ENCODE measurements at regions not wholly inside any gene's neighbourhood (a gene's known extent, or its start where the extent isn't known, plus 50 kb on each side); places are given as distances from the start of the nearest gene placed in this dataset.

DNA sequence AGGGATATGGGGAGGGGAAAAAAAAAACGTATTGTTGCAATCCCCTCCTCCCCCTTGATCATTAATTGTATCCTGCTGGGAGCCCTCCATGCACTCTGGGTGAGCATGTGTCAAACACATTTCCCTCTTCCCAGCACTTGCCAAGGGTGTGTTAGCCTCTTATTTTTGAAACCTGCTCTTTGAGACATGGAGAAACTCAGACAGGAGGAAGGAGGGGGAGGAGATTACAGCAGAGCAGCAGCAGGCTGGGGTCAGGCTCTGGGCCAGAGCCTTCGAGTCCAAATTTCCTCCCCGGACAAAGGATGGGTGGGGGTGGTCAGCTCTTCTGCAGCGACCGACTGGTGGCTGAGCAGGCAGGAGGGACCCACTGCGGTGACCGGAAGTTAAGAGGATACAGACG is 64.7 kb downstream of the SOX9 start:
- TF ChIP-seq, protein P1, sequence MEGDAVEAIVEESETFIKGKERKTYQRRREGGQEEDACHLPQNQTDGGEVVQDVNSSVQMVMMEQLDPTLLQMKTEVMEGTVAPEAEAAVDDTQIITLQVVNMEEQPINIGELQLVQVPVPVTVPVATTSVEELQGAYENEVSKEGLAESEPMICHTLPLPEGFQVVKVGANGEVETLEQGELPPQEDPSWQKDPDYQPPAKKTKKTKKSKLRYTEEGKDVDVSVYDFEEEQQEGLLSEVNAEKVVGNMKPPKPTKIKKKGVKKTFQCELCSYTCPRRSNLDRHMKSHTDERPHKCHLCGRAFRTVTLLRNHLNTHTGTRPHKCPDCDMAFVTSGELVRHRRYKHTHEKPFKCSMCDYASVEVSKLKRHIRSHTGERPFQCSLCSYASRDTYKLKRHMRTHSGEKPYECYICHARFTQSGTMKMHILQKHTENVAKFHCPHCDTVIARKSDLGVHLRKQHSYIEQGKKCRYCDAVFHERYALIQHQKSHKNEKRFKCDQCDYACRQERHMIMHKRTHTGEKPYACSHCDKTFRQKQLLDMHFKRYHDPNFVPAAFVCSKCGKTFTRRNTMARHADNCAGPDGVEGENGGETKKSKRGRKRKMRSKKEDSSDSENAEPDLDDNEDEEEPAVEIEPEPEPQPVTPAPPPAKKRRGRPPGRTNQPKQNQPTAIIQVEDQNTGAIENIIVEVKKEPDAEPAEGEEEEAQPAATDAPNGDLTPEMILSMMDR (IDR thresholded peaks at IDR 0.05), result no peak

DNA sequence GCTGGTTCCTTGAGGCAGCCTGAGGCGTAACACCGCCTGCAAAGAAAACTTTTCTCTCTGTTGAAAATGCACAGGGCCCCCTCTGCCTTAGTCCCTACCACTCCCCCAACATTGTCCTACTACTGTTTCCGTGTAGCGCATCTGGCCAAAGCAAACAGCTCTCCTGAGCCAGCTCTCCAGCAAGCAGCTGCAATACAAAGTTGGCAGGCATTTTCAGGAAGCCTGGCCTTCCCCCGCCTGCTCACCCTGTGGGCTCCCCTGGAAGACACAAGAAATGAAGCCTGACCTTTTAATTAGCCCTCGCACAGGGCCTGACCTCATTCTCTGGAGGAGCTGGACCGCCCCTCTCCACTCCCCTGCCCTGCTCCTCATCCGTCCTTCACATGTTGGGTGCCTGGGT is 66.7 kb downstream of the SOX9 start:
- TF ChIP-seq, protein P1 (IDR thresholded peaks at IDR 0.05), result no peak

DNA sequence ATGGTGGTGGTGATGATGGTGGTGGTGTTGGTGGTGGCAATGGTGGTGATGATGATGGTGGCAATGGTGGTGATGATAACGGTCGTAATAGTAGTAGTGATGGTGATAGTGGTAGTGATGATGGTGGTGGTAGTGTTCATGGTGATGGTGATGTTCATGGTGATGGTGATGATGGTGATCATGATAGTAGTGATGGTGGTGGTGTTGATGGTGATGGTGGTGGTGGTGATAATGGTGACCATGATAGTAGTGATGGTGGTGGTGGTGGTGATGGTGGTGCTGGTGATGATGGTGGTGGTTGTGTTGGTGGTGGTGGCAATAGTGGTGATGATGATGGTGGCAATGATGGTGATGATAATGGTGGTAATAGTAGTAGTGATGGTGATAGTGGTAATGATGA is 68.0 kb downstream of the SOX9 start:
- TF ChIP-seq, protein P1 (IDR thresholded peaks at IDR 0.05), result no peak

DNA sequence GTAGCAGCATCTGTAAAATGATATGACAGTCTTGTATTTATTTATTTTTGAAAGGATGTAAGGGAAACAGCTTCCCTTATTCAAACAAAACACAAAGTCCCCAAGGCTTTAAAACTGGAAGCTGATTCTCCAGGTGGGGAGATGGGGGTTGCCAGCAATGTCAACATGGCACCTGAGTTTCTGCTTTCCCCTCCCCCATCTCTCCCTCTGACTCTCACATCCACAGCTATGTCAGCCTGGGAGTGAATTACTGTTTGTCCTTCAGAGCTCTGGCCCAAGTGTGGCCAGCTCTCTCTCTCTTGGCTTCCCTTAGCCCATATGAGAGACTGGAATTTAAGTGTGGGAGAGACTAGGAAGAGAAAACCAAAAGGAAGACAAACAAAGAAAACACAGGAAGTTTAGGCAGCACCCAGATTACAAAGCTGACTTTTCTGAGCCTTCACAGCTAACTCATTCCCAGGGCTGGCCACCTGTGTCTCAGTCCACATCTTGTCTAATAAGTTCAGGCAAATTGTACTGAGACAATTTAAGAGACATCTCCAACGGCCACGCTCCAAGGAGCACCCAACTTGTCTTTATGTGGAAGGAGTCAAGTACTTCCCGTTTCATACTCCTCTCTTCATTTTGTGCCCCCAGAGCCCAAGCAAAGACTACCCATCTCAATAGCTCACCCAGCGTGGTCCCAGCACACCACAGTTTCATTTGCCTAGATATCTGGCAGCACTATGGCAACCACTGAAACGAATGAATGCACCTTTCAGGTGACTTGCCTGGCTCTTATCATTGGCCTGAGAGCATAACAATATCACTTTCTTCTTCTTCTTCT is 69.2 kb downstream of the SOX9 start:
- TF ChIP-seq, protein P1 (IDR thresholded peaks at IDR 0.05), result no peak

DNA sequence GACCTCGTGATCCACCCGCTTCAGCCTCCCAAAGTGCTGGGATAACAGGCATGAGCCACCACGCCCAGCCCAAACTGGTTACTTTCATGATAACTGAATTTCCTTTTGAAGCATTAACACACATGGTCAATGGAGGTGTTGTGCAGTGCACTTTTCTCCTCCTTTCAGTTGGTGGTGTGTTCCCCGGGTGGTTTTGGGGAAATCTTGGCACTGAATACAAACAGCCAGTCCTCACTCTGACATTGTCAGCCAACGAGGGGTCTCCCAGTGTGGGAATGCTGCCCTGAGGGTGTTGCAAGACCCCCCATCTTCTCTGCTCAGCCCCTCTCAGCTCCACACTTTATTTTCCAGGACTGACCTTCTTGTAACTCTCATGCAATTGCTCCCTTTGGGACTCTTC is 70.5 kb downstream of the SOX9 start:
- TF ChIP-seq, protein P1 (IDR thresholded peaks at IDR 0.05), result no peak

DNA sequence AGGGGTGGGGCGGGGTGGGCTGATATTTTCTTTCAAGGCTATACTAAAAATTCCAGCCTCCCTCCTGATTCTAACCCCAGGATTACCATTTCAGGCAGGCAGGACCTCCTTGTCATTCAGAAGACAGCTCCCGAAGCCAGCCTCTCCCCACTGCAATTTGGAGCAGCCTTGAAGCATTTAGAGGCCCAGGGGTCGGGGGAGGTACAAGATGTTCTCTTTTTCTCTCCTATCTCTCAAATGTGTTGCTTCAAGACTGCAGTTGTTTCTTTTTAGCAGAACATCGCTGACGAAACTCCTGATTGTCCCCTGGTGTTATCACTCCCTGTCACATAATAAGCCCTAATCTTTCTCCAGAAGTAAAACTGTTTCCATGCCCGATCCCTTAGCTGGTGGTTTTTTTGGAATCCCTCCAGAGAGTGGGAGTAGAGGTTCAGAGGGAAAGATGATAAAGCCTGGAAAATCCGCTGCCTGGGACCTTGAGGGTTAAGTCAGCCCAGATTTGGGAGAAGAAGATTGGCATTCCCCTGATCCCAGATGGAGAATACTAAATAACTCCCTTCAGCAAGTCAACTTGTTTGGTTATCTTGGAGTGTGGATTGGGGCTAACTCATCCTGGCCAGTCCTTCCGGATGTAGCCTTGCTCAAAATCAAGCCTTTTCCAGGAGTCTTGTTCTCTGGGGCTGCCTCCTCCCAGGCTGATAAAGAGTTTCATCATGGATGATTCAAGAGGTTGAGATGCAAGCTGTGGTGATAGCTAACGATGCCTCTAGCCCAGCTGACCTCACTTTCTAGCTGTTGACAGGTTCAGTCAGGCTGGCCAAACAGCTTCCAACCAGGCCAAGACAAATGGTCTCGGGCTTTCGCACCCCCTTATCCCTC is 71.3 kb downstream of the SOX9 start:
- TF ChIP-seq, protein P1 (IDR thresholded peaks at IDR 0.05), result no peak

DNA sequence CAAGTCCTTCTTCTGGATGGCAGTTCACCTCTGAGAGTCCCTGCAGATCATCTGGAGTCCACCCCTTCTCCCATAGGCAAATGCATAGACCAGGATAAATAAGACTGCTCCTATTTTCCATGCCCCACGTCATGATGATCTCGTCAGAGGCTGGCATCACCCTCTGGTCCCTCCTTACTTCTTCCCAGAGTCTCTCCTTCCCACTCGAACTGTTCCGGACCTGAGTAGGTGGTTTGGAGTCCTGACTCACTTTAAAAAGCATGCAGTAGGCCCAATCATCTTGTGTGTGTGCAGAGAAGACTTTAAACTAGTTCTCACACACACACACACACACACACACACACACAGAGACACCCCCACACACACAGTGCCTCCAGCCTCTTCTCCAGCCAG is 72.0 kb downstream of the SOX9 start:
- TF ChIP-seq, protein P1 (IDR thresholded peaks at IDR 0.05), result no peak
